Body of pancreas (tissue), 4 donors: ENCODE measurements at regions not wholly inside any gene's neighbourhood (a gene's known extent, or its start where the extent isn't known, plus 50 kb on each side); places are given as distances from the start of the nearest gene placed in this dataset.

Experiments used
- CTCF ChIP-seq, 7 experiments: fragments of 450-650 bp in 4 of 7; fragments of 200-600 bp in 3 of 7; sonication (generic) in 3 of 7; IDR thresholded peaks; one replicate each; pipeline ENCODE4 v1.5.1; 2016 to 2019; ENCODE audit warnings: antibody characterized with exemption in 7 of 7
- POLR2A ChIP-seq, 3 donors: fragments of 450-650 bp; IDR thresholded peaks; one replicate each; pipeline ENCODE4 v1.6.1; 2016; ENCODE audit warnings: antibody characterized with exemption in 3 of 3, mild to moderate bottlenecking in 2 of 3

- no peak for TF ChIP-seq CTCF (IDR thresholded peaks at IDR 0.05)
- TF ChIP-seq POLR2A (IDR thresholded peaks at IDR 0.05) = no peak
Observed at GRCh38 chr18:39764873-39765272, 2190.2 kb upstream of the PIK3C3 start.
